ENCODE measurements at regions not wholly inside any gene's neighbourhood (a gene's known extent, or its start where the extent isn't known, plus 50 kb on each side); places are given as distances from the start of the nearest gene placed in this dataset.
"Not testable (repeated sequence)": the region's sequence is repeated elsewhere in the genome, so short reads cannot be mapped to it uniquely, and the experiment has no call there.

DNA sequence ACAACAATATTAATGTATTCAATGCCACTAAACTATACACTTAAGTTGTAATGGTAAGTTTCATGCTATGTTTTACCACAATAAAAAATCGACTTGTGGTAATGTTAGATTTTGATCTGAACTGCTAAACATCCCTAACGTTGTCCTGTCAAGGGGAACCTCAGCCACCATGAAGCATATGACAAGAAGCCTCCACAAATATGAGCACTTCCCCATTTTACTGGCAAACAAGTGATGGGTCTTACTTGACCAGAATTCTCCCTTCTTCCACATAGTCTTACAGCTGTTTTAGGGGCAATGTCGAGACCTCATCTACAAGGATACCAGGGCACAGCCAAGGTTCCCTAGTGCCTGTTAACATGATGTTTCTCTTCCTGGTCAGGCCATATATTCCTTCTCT, 124.2 kb upstream of the ABI3BP start:
- Mint-ChIP-seq H3K27me3 (ENCODE audit: unreplicated experiment) (no peaks in the 10 kb centered on the region), H3K4me1 (ENCODE audit: low read depth, unreplicated experiment) (no peaks in the 10 kb centered on the region), H3K36me3 (ENCODE audit: unreplicated experiment) (no peaks in the 10 kb centered on the region), H3K9me3 (ENCODE audit: unreplicated experiment) (peaks cover 1% of the 10 kb centered on the region), H3K27ac (ENCODE audit: unreplicated experiment) (no peak overlapping the region), H3K4me3 (ENCODE audit: unreplicated experiment) (no peak overlapping the region)
- TF ChIP-seq, protein P1, sequence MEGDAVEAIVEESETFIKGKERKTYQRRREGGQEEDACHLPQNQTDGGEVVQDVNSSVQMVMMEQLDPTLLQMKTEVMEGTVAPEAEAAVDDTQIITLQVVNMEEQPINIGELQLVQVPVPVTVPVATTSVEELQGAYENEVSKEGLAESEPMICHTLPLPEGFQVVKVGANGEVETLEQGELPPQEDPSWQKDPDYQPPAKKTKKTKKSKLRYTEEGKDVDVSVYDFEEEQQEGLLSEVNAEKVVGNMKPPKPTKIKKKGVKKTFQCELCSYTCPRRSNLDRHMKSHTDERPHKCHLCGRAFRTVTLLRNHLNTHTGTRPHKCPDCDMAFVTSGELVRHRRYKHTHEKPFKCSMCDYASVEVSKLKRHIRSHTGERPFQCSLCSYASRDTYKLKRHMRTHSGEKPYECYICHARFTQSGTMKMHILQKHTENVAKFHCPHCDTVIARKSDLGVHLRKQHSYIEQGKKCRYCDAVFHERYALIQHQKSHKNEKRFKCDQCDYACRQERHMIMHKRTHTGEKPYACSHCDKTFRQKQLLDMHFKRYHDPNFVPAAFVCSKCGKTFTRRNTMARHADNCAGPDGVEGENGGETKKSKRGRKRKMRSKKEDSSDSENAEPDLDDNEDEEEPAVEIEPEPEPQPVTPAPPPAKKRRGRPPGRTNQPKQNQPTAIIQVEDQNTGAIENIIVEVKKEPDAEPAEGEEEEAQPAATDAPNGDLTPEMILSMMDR (IDR thresholded peaks at IDR 0.05; ENCODE audit: partially characterized antibody, unreplicated experiment): no peak
- DNase-seq: no peak

DNA sequence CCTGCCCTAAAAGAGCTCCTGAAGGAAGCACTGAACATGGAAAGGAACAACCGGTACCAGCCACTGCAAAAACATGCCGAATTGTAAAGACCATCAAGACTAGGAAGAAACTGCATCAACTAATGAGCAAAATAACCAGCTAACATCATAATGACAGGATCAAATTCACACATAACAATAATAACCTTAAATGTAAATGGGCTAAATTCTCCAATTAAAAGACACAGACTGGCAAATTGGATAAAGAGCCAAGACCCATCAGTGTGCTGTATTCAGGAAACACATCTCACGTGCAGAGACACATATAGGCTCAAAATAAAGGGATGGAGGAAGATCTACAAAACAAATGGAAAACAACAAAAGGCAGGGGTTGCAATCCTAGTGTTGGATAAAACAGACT, 117.1 kb upstream of the ABI3BP start:
- H3K9me3 Mint-ChIP-seq (ENCODE audit: unreplicated experiment); H3K4me3 Mint-ChIP-seq (ENCODE audit: unreplicated experiment); H3K27me3 Mint-ChIP-seq (ENCODE audit: unreplicated experiment); H3K27ac Mint-ChIP-seq (ENCODE audit: unreplicated experiment); DNase-seq; H3K36me3 Mint-ChIP-seq (ENCODE audit: unreplicated experiment); H3K4me1 Mint-ChIP-seq (ENCODE audit: low read depth, unreplicated experiment): not testable (repeated sequence)

DNA sequence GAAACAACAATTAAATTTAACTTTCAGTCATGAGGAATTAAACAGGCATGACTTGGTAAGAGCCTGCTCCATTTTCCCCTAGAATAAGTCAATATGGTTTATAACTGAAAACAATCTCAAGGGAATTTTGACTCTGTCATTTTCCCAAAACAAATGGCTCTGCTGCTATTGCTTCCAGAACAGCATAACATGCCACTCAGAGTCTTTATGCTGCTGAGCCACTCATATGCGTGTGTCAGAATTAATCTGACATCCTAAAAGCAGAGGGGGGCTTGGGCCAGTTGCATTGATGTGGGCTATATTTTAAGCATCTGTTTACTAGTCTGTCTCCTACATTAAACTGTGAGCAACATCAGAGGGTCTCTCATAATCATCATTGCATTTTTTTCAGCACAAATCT, 111.1 kb upstream of the ABI3BP start:
- H3K9me3 Mint-ChIP-seq (ENCODE audit: unreplicated experiment): no peaks in the 10 kb centered on the region
- TF ChIP-seq, protein P1 (IDR thresholded peaks at IDR 0.05; ENCODE audit: partially characterized antibody, unreplicated experiment): no peak
- H3K27ac Mint-ChIP-seq (ENCODE audit: unreplicated experiment): no peak overlapping the region
- no peak overlapping the region for H3K4me3 Mint-ChIP-seq (ENCODE audit: unreplicated experiment)
- H3K4me1 Mint-ChIP-seq (ENCODE audit: low read depth, unreplicated experiment): no peaks in the 10 kb centered on the region
- no peak for DNase-seq
- no peaks in the 10 kb centered on the region for H3K27me3 Mint-ChIP-seq (ENCODE audit: unreplicated experiment)
- no peaks in the 10 kb centered on the region for H3K36me3 Mint-ChIP-seq (ENCODE audit: unreplicated experiment)

DNA sequence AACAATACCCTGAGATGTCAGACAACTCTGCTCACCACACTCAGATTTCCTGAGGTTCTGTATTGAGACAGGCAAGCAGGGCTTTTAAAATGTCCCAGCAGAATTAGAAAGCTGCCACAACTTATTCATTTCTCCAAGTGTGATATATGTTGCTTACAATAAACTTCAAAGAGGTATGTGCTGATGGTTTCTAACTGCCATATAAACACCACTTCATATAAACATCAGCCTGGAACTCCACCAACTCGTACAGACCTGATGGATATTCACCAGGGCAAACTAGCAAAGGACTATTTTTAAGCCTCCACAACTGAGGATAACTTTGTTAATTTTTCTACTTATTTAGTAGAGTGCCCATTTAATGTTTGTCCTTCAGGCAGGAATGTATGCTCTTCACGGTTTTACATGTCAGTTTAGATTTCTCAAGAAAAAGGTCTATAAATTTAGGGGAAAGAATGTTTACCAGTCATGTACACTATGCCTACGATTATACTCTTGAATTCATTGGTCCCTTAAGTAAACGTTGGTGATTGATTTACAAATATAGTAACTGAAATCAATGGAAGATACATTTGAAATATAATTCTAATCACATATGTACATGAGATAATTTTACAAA, 109.6 kb upstream of the ABI3BP start:
- no peak overlapping the region for H3K27ac Mint-ChIP-seq (ENCODE audit: unreplicated experiment)
- H3K36me3 Mint-ChIP-seq (ENCODE audit: unreplicated experiment): no peaks in the 10 kb centered on the region
- H3K4me3 Mint-ChIP-seq (ENCODE audit: unreplicated experiment): no peak overlapping the region
- DNase-seq: no peak
- no peaks in the 10 kb centered on the region for H3K9me3 Mint-ChIP-seq (ENCODE audit: unreplicated experiment)
- TF ChIP-seq, protein P1 (IDR thresholded peaks at IDR 0.05; ENCODE audit: partially characterized antibody, unreplicated experiment): no peak
- H3K4me1 Mint-ChIP-seq (ENCODE audit: low read depth, unreplicated experiment): no peaks in the 10 kb centered on the region
- no peaks in the 10 kb centered on the region for H3K27me3 Mint-ChIP-seq (ENCODE audit: unreplicated experiment)

DNA sequence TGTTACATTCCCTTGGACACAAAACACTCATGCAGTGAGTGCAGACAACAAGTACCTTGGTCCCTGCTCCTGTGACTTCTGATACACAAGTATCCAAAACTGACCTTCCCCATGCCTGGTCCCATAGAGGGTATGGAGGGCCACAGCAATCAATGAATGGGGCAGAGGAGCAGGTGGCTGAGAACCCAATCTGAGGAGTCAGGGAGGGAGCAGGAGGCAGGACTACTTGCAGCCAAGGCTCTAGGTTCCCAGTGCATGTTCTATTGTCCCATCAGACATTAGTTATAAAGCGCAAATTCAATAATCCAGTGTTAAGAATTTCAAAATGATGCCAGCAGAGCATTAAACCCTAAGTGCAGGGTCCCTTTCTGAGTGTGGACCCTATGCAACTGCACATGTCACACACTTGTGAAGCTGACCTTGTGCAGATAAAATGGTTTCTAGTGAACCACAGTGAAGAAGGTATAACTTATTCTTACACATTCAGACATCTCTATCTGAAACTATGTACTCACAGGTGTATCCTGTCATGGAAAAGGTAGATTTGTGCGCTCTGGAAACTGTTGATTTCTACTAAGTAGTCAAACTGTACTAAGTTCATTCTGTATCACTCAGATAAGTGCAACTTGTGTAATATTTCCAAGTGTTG, 107.3 kb upstream of the ABI3BP start:
- no peak overlapping the region for H3K4me3 Mint-ChIP-seq (ENCODE audit: unreplicated experiment)
- no peaks in the 10 kb centered on the region for H3K27me3 Mint-ChIP-seq (ENCODE audit: unreplicated experiment)
- DNase-seq: no peak
- no peaks in the 10 kb centered on the region for H3K36me3 Mint-ChIP-seq (ENCODE audit: unreplicated experiment)
- TF ChIP-seq, protein P1 (IDR thresholded peaks at IDR 0.05; ENCODE audit: partially characterized antibody, unreplicated experiment): no peak
- H3K27ac Mint-ChIP-seq (ENCODE audit: unreplicated experiment): no peak overlapping the region
- H3K4me1 Mint-ChIP-seq (ENCODE audit: low read depth, unreplicated experiment): no peaks in the 10 kb centered on the region
- no peaks in the 10 kb centered on the region for H3K9me3 Mint-ChIP-seq (ENCODE audit: unreplicated experiment)

Measured in glutamatergic neuron (in vitro differentiated cells).